Astrocyte (in vitro differentiated cells and primary cell): ENCODE measurements at regions not wholly inside any gene's neighbourhood (a gene's known extent, or its start where the extent isn't known, plus 50 kb on each side); places are given as distances from the start of the nearest gene placed in this dataset.

ENCODE experiments used
- DNase-seq: peaks from one replicate; pipeline ENCODE4 v3.0.0-alpha.2; 2010; ENCODE audit warnings: low read depth
- FAIRE-seq: peaks from 2 replicates; lab custom pipeline; 2011; peaks lifted over from hg19 to GRCh38; lab: Jason Lieb, UNC
- H2AFZ ChIP-seq: 2 replicates; pipeline ENCODE4 v1.6.0; 2012; ENCODE audit warnings: low read depth, low read length, inconsistent platforms
- H3K27ac ChIP-seq: 2 replicates; pipeline ENCODE4 v1.5.1; 2011; ENCODE audit warnings: low read depth, low read length, inconsistent platforms
- H3K27me3 ChIP-seq: 2 replicates; pipeline ENCODE4 v1.6.0; 2011; ENCODE audit warnings: low read length, inconsistent platforms; ENCODE audit not compliant: insufficient read depth
- H3K36me3 ChIP-seq: 2 replicates; pipeline ENCODE4 v1.5.1; 2011; ENCODE audit warnings: low read length, inconsistent platforms; ENCODE audit not compliant: insufficient read depth
- H3K4me1 ChIP-seq: 2 replicates; pipeline ENCODE4 v1.5.1; 2011; ENCODE audit warnings: low read length, inconsistent platforms; ENCODE audit not compliant: insufficient read depth
- H3K4me2 ChIP-seq: 2 replicates; pipeline ENCODE4 v1.6.0; 2012; ENCODE audit warnings: low read length, inconsistent platforms
- H3K4me3 ChIP-seq: 2 replicates; pipeline ENCODE4 v1.5.1; 2011; ENCODE audit warnings: low read depth, mild to moderate bottlenecking, low read length, inconsistent platforms; ENCODE audit not compliant: insufficient read depth
- H3K79me2 ChIP-seq: 2 replicates; pipeline ENCODE4 v1.6.0; 2012; ENCODE audit warnings: mild to moderate bottlenecking, low read length, inconsistent platforms; ENCODE audit not compliant: insufficient read depth
- H3K9ac ChIP-seq: 2 replicates; pipeline ENCODE4 v1.6.0; 2012; ENCODE audit warnings: mild to moderate bottlenecking, low read length, inconsistent platforms
- H3K9me3 ChIP-seq: 2 replicates; pipeline ENCODE4 v1.5.1; 2012; ENCODE audit warnings: low read depth, mild to moderate bottlenecking, low read length, inconsistent platforms; ENCODE audit not compliant: insufficient read depth
- H4K20me1 ChIP-seq: 2 replicates; pipeline ENCODE4 v1.6.0; 2012; ENCODE audit warnings: low read length, inconsistent platforms; ENCODE audit not compliant: insufficient read depth
- H3K27ac Mint-ChIP-seq: one replicate; pipeline ENCODE4 v1.8.0; 2021; ENCODE audit warnings: mild to moderate bottlenecking, mixed read lengths; ENCODE audit not compliant: unreplicated experiment
- H3K27me3 Mint-ChIP-seq: one replicate; pipeline ENCODE4 v1.8.0; 2021; ENCODE audit warnings: low read depth, mixed read lengths; ENCODE audit not compliant: unreplicated experiment
- H3K36me3 Mint-ChIP-seq: one replicate; pipeline ENCODE4 v1.8.0; 2021; ENCODE audit warnings: low read depth, mixed read lengths; ENCODE audit not compliant: unreplicated experiment
- H3K4me1 Mint-ChIP-seq: one replicate; pipeline ENCODE4 v1.8.0; 2021; ENCODE audit warnings: low read depth, mixed read lengths; ENCODE audit not compliant: unreplicated experiment
- H3K4me3 Mint-ChIP-seq: one replicate; pipeline ENCODE4 v1.8.0; 2021; ENCODE audit warnings: mild to moderate bottlenecking, moderate library complexity, mixed read lengths; ENCODE audit not compliant: unreplicated experiment
- H3K9me3 Mint-ChIP-seq: one replicate; pipeline ENCODE4 v1.8.0; 2021; ENCODE audit warnings: mild to moderate bottlenecking, mixed read lengths; ENCODE audit not compliant: unreplicated experiment
- EZH2 ChIP-seq: IDR thresholded peaks from 2 replicates; pipeline ENCODE4 v1.6.1; 2012; ENCODE audit warnings: mild to moderate bottlenecking, low read length, inconsistent platforms; ENCODE audit not compliant: insufficient read depth
- TF ChIP-seq, protein P1 (sequence below): IDR thresholded peaks from 2 replicates; pipeline ENCODE4 v1.5.1; 2011; ENCODE audit warnings: low read depth, mild to moderate bottlenecking, inconsistent platforms, low read length, moderate library complexity; ENCODE audit not compliant: insufficient read depth

GRCh38 chr20:56870271-56870670, 241.2 kb downstream of the TFAP2C start:
- no peak for FAIRE-seq
- H3K27me3 Mint-ChIP-seq = peaks cover 32% of the 10 kb centered on the region
- no peak overlapping the region for H3K4me3 ChIP-seq

DNA sequence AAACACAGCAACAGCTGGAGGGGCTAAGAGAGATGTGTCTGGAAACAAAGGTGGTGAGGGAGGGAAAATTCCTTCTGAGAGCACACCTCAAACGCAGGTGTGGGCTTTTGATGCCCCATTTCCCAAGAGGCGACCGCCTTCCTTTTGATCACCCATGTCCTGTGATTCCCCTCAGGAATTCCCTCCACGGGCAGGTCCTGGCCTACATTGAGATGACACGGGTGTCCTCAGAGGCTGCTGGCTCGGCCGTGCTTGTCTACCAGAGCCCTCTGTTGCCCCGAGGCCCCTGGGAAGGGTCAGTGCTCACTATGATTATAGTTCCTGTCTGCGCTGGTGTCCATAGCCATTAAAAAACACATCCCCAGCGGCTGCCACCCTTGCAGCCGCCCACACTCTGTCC, 242.6 kb downstream of the TFAP2C start:
- Mint-ChIP-seq H3K36me3 (no peaks in the 10 kb centered on the region), H3K4me3 (no peak overlapping the region), H3K27ac (no peak overlapping the region), H3K9me3 (peaks cover 5% of the 10 kb centered on the region), H3K27me3 (peaks cover 26% of the 10 kb centered on the region), H3K4me1 (no peaks in the 10 kb centered on the region)
- TF ChIP-seq, protein P1, sequence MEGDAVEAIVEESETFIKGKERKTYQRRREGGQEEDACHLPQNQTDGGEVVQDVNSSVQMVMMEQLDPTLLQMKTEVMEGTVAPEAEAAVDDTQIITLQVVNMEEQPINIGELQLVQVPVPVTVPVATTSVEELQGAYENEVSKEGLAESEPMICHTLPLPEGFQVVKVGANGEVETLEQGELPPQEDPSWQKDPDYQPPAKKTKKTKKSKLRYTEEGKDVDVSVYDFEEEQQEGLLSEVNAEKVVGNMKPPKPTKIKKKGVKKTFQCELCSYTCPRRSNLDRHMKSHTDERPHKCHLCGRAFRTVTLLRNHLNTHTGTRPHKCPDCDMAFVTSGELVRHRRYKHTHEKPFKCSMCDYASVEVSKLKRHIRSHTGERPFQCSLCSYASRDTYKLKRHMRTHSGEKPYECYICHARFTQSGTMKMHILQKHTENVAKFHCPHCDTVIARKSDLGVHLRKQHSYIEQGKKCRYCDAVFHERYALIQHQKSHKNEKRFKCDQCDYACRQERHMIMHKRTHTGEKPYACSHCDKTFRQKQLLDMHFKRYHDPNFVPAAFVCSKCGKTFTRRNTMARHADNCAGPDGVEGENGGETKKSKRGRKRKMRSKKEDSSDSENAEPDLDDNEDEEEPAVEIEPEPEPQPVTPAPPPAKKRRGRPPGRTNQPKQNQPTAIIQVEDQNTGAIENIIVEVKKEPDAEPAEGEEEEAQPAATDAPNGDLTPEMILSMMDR = no peak
- no peak for TF ChIP-seq EZH2
- Histone ChIP-seq H3K4me1 (peaks cover 2% of the 10 kb centered on the region), H4K20me1 (no peaks in the 10 kb centered on the region), H3K4me2 (no peak overlapping the region), H3K9me3 (no peaks in the 10 kb centered on the region), H3K27me3 (no peaks in the 10 kb centered on the region), H3K36me3 (no peaks in the 10 kb centered on the region), H2AFZ (no peak overlapping the region), H3K27ac (no peak overlapping the region), H3K79me2 (no peaks in the 10 kb centered on the region), H3K4me3 (no peak overlapping the region), H3K9ac (no peak overlapping the region)
- DNase-seq (no peak), FAIRE-seq (no peak)

More at GRCh38 chr20:56870271-56870670, 241.2 kb downstream of the TFAP2C start:
- no peaks in the 10 kb centered on the region for H3K79me2 ChIP-seq
- Mint-ChIP-seq H3K36me3 (no peaks in the 10 kb centered on the region), H3K9me3 (peaks cover 5% of the 10 kb centered on the region), H3K4me1 (no peaks in the 10 kb centered on the region), H3K4me3 (no peak overlapping the region), H3K27ac (no peak overlapping the region)
- H3K27ac ChIP-seq = no peak overlapping the region
- DNase-seq = no peak
- peaks cover 2% of the 10 kb centered on the region for H3K4me1 ChIP-seq
- TF ChIP-seq, protein P1 = no peak
- TF ChIP-seq EZH2 = no peak
- H3K4me2 ChIP-seq = no peak overlapping the region
- H2AFZ ChIP-seq = no peak overlapping the region
- no peaks in the 10 kb centered on the region for H3K36me3 ChIP-seq
- no peaks in the 10 kb centered on the region for H4K20me1 ChIP-seq
- H3K9ac ChIP-seq = no peak overlapping the region
- no peaks in the 10 kb centered on the region for H3K9me3 ChIP-seq
- H3K27me3 ChIP-seq = peaks cover 5% of the 10 kb centered on the region

- H3K36me3 ChIP-seq = no peaks in the 10 kb centered on the region
- Mint-ChIP-seq H3K27ac (no peak overlapping the region), H3K4me1 (no peaks in the 10 kb centered on the region), H3K9me3 (peaks cover 5% of the 10 kb centered on the region), H3K4me3 (no peak overlapping the region), H3K27me3 (peaks cover 24% of the 10 kb centered on the region), H3K36me3 (no peaks in the 10 kb centered on the region)
- H3K27ac ChIP-seq = no peak overlapping the region
- H3K4me3 ChIP-seq = no peak overlapping the region
- no peaks in the 10 kb centered on the region for H3K9me3 ChIP-seq
- H2AFZ ChIP-seq = no peak overlapping the region
- H3K79me2 ChIP-seq = no peaks in the 10 kb centered on the region
- DNase-seq (no peak), FAIRE-seq (no peak)
- no peak overlapping the region for H3K4me2 ChIP-seq
- no peaks in the 10 kb centered on the region for H3K27me3 ChIP-seq
- no peak overlapping the region for H3K9ac ChIP-seq
- peaks cover 2% of the 10 kb centered on the region for H3K4me1 ChIP-seq
- H4K20me1 ChIP-seq = no peaks in the 10 kb centered on the region
- TF ChIP-seq, protein P1 = no peak
- TF ChIP-seq EZH2 = no peak
These were observed 243.7 kb downstream of the TFAP2C start for GRCh38 chr20:56872620-56873458.
